PC-9 (cell line): ENCODE measurements at regions not wholly inside any gene's neighbourhood (a gene's known extent, or its start where the extent isn't known, plus 50 kb on each side); places are given as distances from the start of the nearest gene placed in this dataset.

ENCODE experiments used
- BruUV-seq: library from RNA; stranded (reverse); fragments of 400-500 nt; replicated peaks from 2 replicates; lab custom pipeline; 2021; lab: Mats Ljungman, UMichigan
- CTCF ChIA-PET: fragments of 300-600 bp; sonication (Branson Sonifier 250); formaldehyde crosslinking; loops from one replicate; lab custom pipeline; 2022; ENCODE audit warnings: antibody characterized with exemption; lab: Charles Lee
- POLR2A ChIA-PET: fragments of 300-600 bp; sonication (Branson Sonifier 250); formaldehyde crosslinking; loops from one replicate; lab custom pipeline; 2022; ENCODE audit warnings: antibody characterized with exemption; ENCODE audit not compliant: unreplicated experiment; lab: Charles Lee
- DNase-seq, 2 experiments: peaks; one replicate each; pipeline versions ENCODE4 v3.0.0 to v3.0.0-alpha.2; 2015 to 2022; ENCODE audit warnings: mixed read lengths in 1 of 2
- H2AFZ ChIP-seq: fragments of 200-600 bp; sonication (generic); 2 replicates; pipeline ENCODE4 v1.8.1; 2017; ENCODE audit warnings: antibody characterized with exemption
- H3F3A ChIP-seq: fragments of 200-600 bp; sonication (generic); 2 replicates; pipeline ENCODE4 v1.8.1; 2017; ENCODE audit warnings: antibody characterized with exemption, mild to moderate bottlenecking, low read depth; ENCODE audit not compliant: insufficient read depth
- H3K27ac ChIP-seq: fragments of 200-600 bp; sonication (generic); 2 replicates; pipeline ENCODE4 v1.6.1; 2016; ENCODE audit warnings: mixed run types
- H3K27me3 ChIP-seq: fragments of 200-600 bp; sonication (generic); 2 replicates; pipeline ENCODE4 v1.6.1; 2016; ENCODE audit warnings: low read depth, mixed run types; ENCODE audit not compliant: insufficient read depth
- H3K36me3 ChIP-seq: fragments of 200-600 bp; sonication (generic); 2 replicates; pipeline ENCODE4 v1.6.1; 2016; ENCODE audit warnings: low read depth, mixed run types
- H3K4me1 ChIP-seq: fragments of 200-600 bp; sonication (generic); replicated peaks from 2 replicates; pipeline ENCODE4 v1.6.1; 2016; ENCODE audit warnings: mixed run types; ENCODE audit not compliant: insufficient read depth
- H3K4me2 ChIP-seq: fragments of 200-600 bp; sonication (generic); 2 replicates; pipeline ENCODE4 v1.6.1; 2017; ENCODE audit warnings: mixed run types
- H3K4me3 ChIP-seq: fragments of 200-600 bp; sonication (generic); 2 replicates; pipeline ENCODE4 v1.6.1; 2016; ENCODE audit warnings: mixed run types
- H3K79me2 ChIP-seq: fragments of 200-600 bp; sonication (generic); 2 replicates; pipeline ENCODE4 v1.6.1; 2017; ENCODE audit warnings: low read depth, mixed run types
- H3K9me2 ChIP-seq: fragments of 200-600 bp; sonication (generic); 2 replicates; pipeline ENCODE4 v1.8.1; 2017; ENCODE audit warnings: mild to moderate bottlenecking; ENCODE audit not compliant: insufficient read depth
- H3K9me3 ChIP-seq: fragments of 200-600 bp; sonication (generic); 2 replicates; pipeline ENCODE4 v1.8.1; 2016; ENCODE audit warnings: low read depth; ENCODE audit not compliant: insufficient read depth
- H4K20me1 ChIP-seq: fragments of 200-600 bp; sonication (generic); 2 replicates; pipeline ENCODE4 v1.8.1; 2017; ENCODE audit not compliant: insufficient read depth
- CTCF ChIP-seq: fragments of 200-600 bp; sonication (generic); conservative IDR thresholded peaks from 2 replicates; pipeline ENCODE4 v1.6.1; 2017; ENCODE audit warnings: mixed run types, antibody characterized with exemption, mild to moderate bottlenecking, moderate library complexity
- EZH2 ChIP-seq: fragments of 200-600 bp; sonication (generic); IDR thresholded peaks from 2 replicates; pipeline ENCODE4 v1.8.0; 2017; ENCODE audit warnings: antibody characterized with exemption, low read depth
- intact Hi-C: fragments of 100-400 bp; cut with micrococcal nuclease; formaldehyde crosslinking; loops from one replicate; pipeline ENCODE4 v1.10.0; 2022; ENCODE audit not compliant: unreplicated experiment

GRCh38 chr4:1499465-1499864 is 93.2 kb upstream of the NKX1-1 start:
- Histone ChIP-seq H3K79me2 (no peaks in the 10 kb centered on the region), H3K4me1 (no peaks in the 10 kb centered on the region), H3K27ac (no peak overlapping the region), H3F3A (no peaks in the 10 kb centered on the region), H3K4me2 (no peak overlapping the region), H4K20me1 (no peaks in the 10 kb centered on the region), H3K9me3 (no peaks in the 10 kb centered on the region), H2AFZ (no peak overlapping the region), H3K27me3 (peaks cover 79% of the 10 kb centered on the region), H3K4me3 (no peak overlapping the region), H3K9me2 (no peaks in the 10 kb centered on the region), H3K36me3 (no peaks in the 10 kb centered on the region)
- POLR2A ChIA-PET = no interaction called here
- no TSS peak for BruUV-seq
- no peak for TF ChIP-seq EZH2
- TF ChIP-seq CTCF = no peak
- intact Hi-C loops = no loop called here
- no peak for DNase-seq
- CTCF ChIA-PET = no interaction called here

- Histone ChIP-seq H3K9me3 (no peaks in the 10 kb centered on the region), H3K27me3 (peaks cover 93% of the 10 kb centered on the region), H3K27ac (no peak overlapping the region), H2AFZ (no peak overlapping the region), H3K79me2 (no peaks in the 10 kb centered on the region), H4K20me1 (no peaks in the 10 kb centered on the region), H3F3A (no peaks in the 10 kb centered on the region), H3K36me3 (no peaks in the 10 kb centered on the region), H3K4me1 (no peaks in the 10 kb centered on the region), H3K4me3 (no peak overlapping the region), H3K4me2 (no peak overlapping the region), H3K9me2 (no peaks in the 10 kb centered on the region)
- DNase-seq = no peak
- BruUV-seq = no TSS peak
- ChIA-PET POLR2A (no interaction called here), CTCF (no interaction called here)
- TF ChIP-seq EZH2 (no peak), CTCF (no peak)
- intact Hi-C loops = no loop called here
Observed at GRCh38 chr4:1497189-1497801, 91.1 kb upstream of the NKX1-1 start.

GRCh38 chr4:1496116-1496642 is 89.9 kb upstream of the NKX1-1 start:
- Histone ChIP-seq H3K36me3 (no peaks in the 10 kb centered on the region), H3K79me2 (no peaks in the 10 kb centered on the region), H3K27ac (no peak overlapping the region), H3F3A (no peaks in the 10 kb centered on the region), H3K9me3 (no peaks in the 10 kb centered on the region), H2AFZ (no peak overlapping the region), H3K4me3 (no peak overlapping the region), H3K27me3 (peaks cover 100% of the 10 kb centered on the region), H3K9me2 (no peaks in the 10 kb centered on the region), H4K20me1 (no peaks in the 10 kb centered on the region), H3K4me2 (no peak overlapping the region), H3K4me1 (no peaks in the 10 kb centered on the region)
- no peak for DNase-seq
- TF ChIP-seq CTCF = no peak
- TF ChIP-seq EZH2 = no peak
- BruUV-seq = no TSS peak
- intact Hi-C loops = no loop called here
- ChIA-PET POLR2A (no interaction called here), CTCF (no interaction called here)
